ENCODE measurements at regions not wholly inside any gene's neighbourhood (a gene's known extent, or its start where the extent isn't known, plus 50 kb on each side); places are given as distances from the start of the nearest gene placed in this dataset.

DNA sequence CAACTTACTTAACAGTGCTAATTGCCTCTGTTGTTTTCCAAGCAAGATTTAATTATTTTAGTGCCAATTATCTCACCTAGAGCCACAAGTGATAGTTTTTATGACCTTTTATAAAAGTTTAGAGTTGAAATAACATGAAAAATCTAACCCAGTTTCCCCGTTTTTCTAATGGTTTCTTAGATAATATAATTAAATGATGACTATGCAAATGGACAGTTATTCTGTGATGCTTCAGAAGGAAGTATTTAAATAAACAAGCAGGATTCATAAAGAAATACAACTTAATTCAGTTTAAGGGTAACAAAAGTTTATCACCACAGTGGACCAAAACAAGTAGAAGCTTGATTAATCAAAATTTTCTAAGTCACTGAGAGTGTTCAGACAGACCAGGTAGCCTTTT lies 721.2 kb upstream of the SOX9 start:
- H3F3A ChIP-seq (ENCODE audit: insufficient read depth), result no peaks in the 10 kb centered on the region
- H3K9me3 ChIP-seq (ENCODE audit: insufficient read depth, low read length), result no peaks in the 10 kb centered on the region
- H3K9ac ChIP-seq (ENCODE audit: low read length), result no peak overlapping the region
- no peaks in the 10 kb centered on the region for H3K9me2 ChIP-seq (replicated peaks; ENCODE audit: insufficient read depth, low read length)
- H4K20me1 ChIP-seq (ENCODE audit: low read depth, low read length), result no peaks in the 10 kb centered on the region
- H3K27me3 ChIP-seq (ENCODE audit: low read length), result no peaks in the 10 kb centered on the region
- H3K4me3 ChIP-seq (ENCODE audit: insufficient read depth, low read length, poor library complexity, severe bottlenecking), result no peak overlapping the region
- no peak overlapping the region for H2AFZ ChIP-seq (ENCODE audit: low read depth, low read length, severe bottlenecking)
- no peaks in the 10 kb centered on the region for H3K36me3 ChIP-seq (ENCODE audit: low read length)
- H3K4me2 ChIP-seq (ENCODE audit: low read depth, low read length, poor library complexity, severe bottlenecking), result no peak overlapping the region
- no peak overlapping the region for H3K27ac ChIP-seq (ENCODE audit: low read depth, low read length)
- H3K79me2 ChIP-seq (ENCODE audit: insufficient read depth, low read length), result no peaks in the 10 kb centered on the region
- TF ChIP-seq CTCF (IDR thresholded peaks at IDR 0.05; ENCODE audit: insufficient read depth, low read length, poor library complexity, severe bottlenecking) (no peak), EZH2phosphoT487 (conservative IDR thresholded peaks at IDR 0.05; ENCODE audit: low read length) (no peak)

- Histone ChIP-seq H3K9ac (ENCODE audit: low read length) (no peak overlapping the region), H3K36me3 (ENCODE audit: low read length) (no peaks in the 10 kb centered on the region), H3K4me2 (ENCODE audit: low read depth, low read length, poor library complexity, severe bottlenecking) (no peak overlapping the region), H3K79me2 (ENCODE audit: insufficient read depth, low read length) (no peaks in the 10 kb centered on the region), H3K27me3 (ENCODE audit: low read length) (no peaks in the 10 kb centered on the region), H3K9me3 (ENCODE audit: insufficient read depth, low read length) (no peaks in the 10 kb centered on the region), H4K20me1 (ENCODE audit: low read depth, low read length) (no peaks in the 10 kb centered on the region), H3K4me3 (ENCODE audit: insufficient read depth, low read length, poor library complexity, severe bottlenecking) (no peak overlapping the region), H3K27ac (ENCODE audit: low read depth, low read length) (no peak overlapping the region), H3F3A (ENCODE audit: insufficient read depth) (no peaks in the 10 kb centered on the region), H2AFZ (ENCODE audit: low read depth, low read length, severe bottlenecking) (no peak overlapping the region), H3K9me2 (replicated peaks; ENCODE audit: insufficient read depth, low read length) (no peaks in the 10 kb centered on the region)
- TF ChIP-seq CTCF (IDR thresholded peaks at IDR 0.05; ENCODE audit: insufficient read depth, low read length, poor library complexity, severe bottlenecking), result no peak
- no peak for TF ChIP-seq EZH2phosphoT487 (conservative IDR thresholded peaks at IDR 0.05; ENCODE audit: low read length)
These were observed 718.8 kb upstream of the SOX9 start for GRCh38 chr17:71402007-71402406.

DNA sequence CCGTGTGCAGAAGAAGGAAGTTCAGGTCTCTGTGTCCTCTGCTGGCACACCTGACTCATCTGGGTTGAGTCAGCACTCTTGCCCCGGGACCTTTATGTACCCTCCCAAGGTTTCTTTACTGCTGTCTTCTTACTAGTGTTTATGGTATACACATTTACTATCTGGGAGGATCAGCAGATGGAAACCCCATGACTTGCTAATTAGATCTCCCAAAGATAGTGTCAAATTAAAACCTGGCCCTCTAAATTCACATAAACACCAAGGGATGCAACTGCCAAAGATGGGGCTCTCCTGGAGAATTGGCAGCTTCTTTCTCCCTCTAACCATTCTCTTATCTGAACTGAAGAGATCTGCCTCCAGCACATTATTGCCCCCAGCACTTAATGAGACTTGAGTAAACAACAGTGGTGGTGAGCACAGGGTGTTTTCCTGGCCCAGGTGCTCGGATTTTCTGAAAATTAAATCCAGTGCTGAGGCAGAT lies 718.1 kb upstream of the SOX9 start:
- H3K4me3 ChIP-seq (ENCODE audit: insufficient read depth, low read length, poor library complexity, severe bottlenecking), result no peak overlapping the region
- no peaks in the 10 kb centered on the region for H3K27me3 ChIP-seq (ENCODE audit: low read length)
- no peak overlapping the region for H2AFZ ChIP-seq (ENCODE audit: low read depth, low read length, severe bottlenecking)
- H3K9ac ChIP-seq (ENCODE audit: low read length), result no peak overlapping the region
- H3K27ac ChIP-seq (ENCODE audit: low read depth, low read length), result no peak overlapping the region
- no peak overlapping the region for H3K4me2 ChIP-seq (ENCODE audit: low read depth, low read length, poor library complexity, severe bottlenecking)
- H3K79me2 ChIP-seq (ENCODE audit: insufficient read depth, low read length), result no peaks in the 10 kb centered on the region
- H3K36me3 ChIP-seq (ENCODE audit: low read length), result no peaks in the 10 kb centered on the region
- H3K9me3 ChIP-seq (ENCODE audit: insufficient read depth, low read length), result no peaks in the 10 kb centered on the region
- TF ChIP-seq EZH2phosphoT487 (conservative IDR thresholded peaks at IDR 0.05; ENCODE audit: low read length) (no peak), CTCF (IDR thresholded peaks at IDR 0.05; ENCODE audit: insufficient read depth, low read length, poor library complexity, severe bottlenecking) (no peak)
- H3F3A ChIP-seq (ENCODE audit: insufficient read depth), result no peaks in the 10 kb centered on the region
- no peaks in the 10 kb centered on the region for H3K9me2 ChIP-seq (replicated peaks; ENCODE audit: insufficient read depth, low read length)
- H4K20me1 ChIP-seq (ENCODE audit: low read depth, low read length), result no peaks in the 10 kb centered on the region
